PC-9 (cell line): ENCODE measurements at regions not wholly inside any gene's neighbourhood (a gene's known extent, or its start where the extent isn't known, plus 50 kb on each side); places are given as distances from the start of the nearest gene placed in this dataset.

Experiments used
- BruUV-seq: library from RNA; stranded (reverse); fragments of 400-500 nt; replicated peaks from 2 replicates; lab custom pipeline; 2021; lab: Mats Ljungman, UMichigan
- CTCF ChIA-PET: fragments of 300-600 bp; sonication (Branson Sonifier 250); formaldehyde crosslinking; loops from one replicate; lab custom pipeline; 2022; ENCODE audit warnings: antibody characterized with exemption; lab: Charles Lee
- POLR2A ChIA-PET: fragments of 300-600 bp; sonication (Branson Sonifier 250); formaldehyde crosslinking; loops from one replicate; lab custom pipeline; 2022; ENCODE audit warnings: antibody characterized with exemption; ENCODE audit not compliant: unreplicated experiment; lab: Charles Lee
- DNase-seq, 2 experiments: peaks; one replicate each; pipeline versions ENCODE4 v3.0.0 to v3.0.0-alpha.2; 2015 to 2022; ENCODE audit warnings: mixed read lengths in 1 of 2
- H2AFZ ChIP-seq: fragments of 200-600 bp; sonication (generic); 2 replicates; pipeline ENCODE4 v1.8.1; 2017; ENCODE audit warnings: antibody characterized with exemption
- H3F3A ChIP-seq: fragments of 200-600 bp; sonication (generic); 2 replicates; pipeline ENCODE4 v1.8.1; 2017; ENCODE audit warnings: antibody characterized with exemption, mild to moderate bottlenecking, low read depth; ENCODE audit not compliant: insufficient read depth
- H3K27ac ChIP-seq: fragments of 200-600 bp; sonication (generic); 2 replicates; pipeline ENCODE4 v1.6.1; 2016; ENCODE audit warnings: mixed run types
- H3K27me3 ChIP-seq: fragments of 200-600 bp; sonication (generic); 2 replicates; pipeline ENCODE4 v1.6.1; 2016; ENCODE audit warnings: low read depth, mixed run types; ENCODE audit not compliant: insufficient read depth
- H3K36me3 ChIP-seq: fragments of 200-600 bp; sonication (generic); 2 replicates; pipeline ENCODE4 v1.6.1; 2016; ENCODE audit warnings: low read depth, mixed run types
- H3K4me1 ChIP-seq: fragments of 200-600 bp; sonication (generic); replicated peaks from 2 replicates; pipeline ENCODE4 v1.6.1; 2016; ENCODE audit warnings: mixed run types; ENCODE audit not compliant: insufficient read depth
- H3K4me2 ChIP-seq: fragments of 200-600 bp; sonication (generic); 2 replicates; pipeline ENCODE4 v1.6.1; 2017; ENCODE audit warnings: mixed run types
- H3K4me3 ChIP-seq: fragments of 200-600 bp; sonication (generic); 2 replicates; pipeline ENCODE4 v1.6.1; 2016; ENCODE audit warnings: mixed run types
- H3K79me2 ChIP-seq: fragments of 200-600 bp; sonication (generic); 2 replicates; pipeline ENCODE4 v1.6.1; 2017; ENCODE audit warnings: low read depth, mixed run types
- H3K9me2 ChIP-seq: fragments of 200-600 bp; sonication (generic); 2 replicates; pipeline ENCODE4 v1.8.1; 2017; ENCODE audit warnings: mild to moderate bottlenecking; ENCODE audit not compliant: insufficient read depth
- H3K9me3 ChIP-seq: fragments of 200-600 bp; sonication (generic); 2 replicates; pipeline ENCODE4 v1.8.1; 2016; ENCODE audit warnings: low read depth; ENCODE audit not compliant: insufficient read depth
- H4K20me1 ChIP-seq: fragments of 200-600 bp; sonication (generic); 2 replicates; pipeline ENCODE4 v1.8.1; 2017; ENCODE audit not compliant: insufficient read depth
- CTCF ChIP-seq: fragments of 200-600 bp; sonication (generic); conservative IDR thresholded peaks from 2 replicates; pipeline ENCODE4 v1.6.1; 2017; ENCODE audit warnings: mixed run types, antibody characterized with exemption, mild to moderate bottlenecking, moderate library complexity
- EZH2 ChIP-seq: fragments of 200-600 bp; sonication (generic); IDR thresholded peaks from 2 replicates; pipeline ENCODE4 v1.8.0; 2017; ENCODE audit warnings: antibody characterized with exemption, low read depth
- intact Hi-C: fragments of 100-400 bp; cut with micrococcal nuclease; formaldehyde crosslinking; loops from one replicate; pipeline ENCODE4 v1.10.0; 2022; ENCODE audit not compliant: unreplicated experiment

- no peaks in the 10 kb centered on the region for H4K20me1 ChIP-seq
- no peak overlapping the region for H3K27ac ChIP-seq
- no peak overlapping the region for H3K4me2 ChIP-seq
- no peaks in the 10 kb centered on the region for H3F3A ChIP-seq
- H3K4me1 ChIP-seq: no peaks in the 10 kb centered on the region
- H3K9me2 ChIP-seq: no peaks in the 10 kb centered on the region
- DNase-seq: no peak
- H3K36me3 ChIP-seq: no peaks in the 10 kb centered on the region
- no peaks in the 10 kb centered on the region for H3K27me3 ChIP-seq
- no peak overlapping the region for H3K4me3 ChIP-seq
- H3K9me3 ChIP-seq: no peaks in the 10 kb centered on the region
- BruUV-seq: no TSS peak
- intact Hi-C loops: no loop called here
- ChIA-PET CTCF (no interaction called here), POLR2A (no interaction called here)
- H2AFZ ChIP-seq: no peak overlapping the region
- H3K79me2 ChIP-seq: no peaks in the 10 kb centered on the region
- TF ChIP-seq CTCF (no peak), EZH2 (no peak)
These were observed 311.2 kb upstream of the FAT3 start for GRCh38 chr11:91913407-91913806.

GRCh38 chr11:91912322-91912721 is 312.3 kb upstream of the FAT3 start:
- TF ChIP-seq EZH2 (no peak), CTCF (no peak)
- intact Hi-C loops: no loop called here
- no TSS peak for BruUV-seq
- H3K27me3 ChIP-seq: no peaks in the 10 kb centered on the region
- no peak overlapping the region for H3K27ac ChIP-seq
- no peak for DNase-seq
- no peaks in the 10 kb centered on the region for H3F3A ChIP-seq
- ChIA-PET POLR2A (no interaction called here), CTCF (no interaction called here)
- H3K4me2 ChIP-seq: no peak overlapping the region
- H2AFZ ChIP-seq: no peak overlapping the region; the same call in 1 of the 2 replicates
- H3K4me3 ChIP-seq: no peak overlapping the region
- no peaks in the 10 kb centered on the region for H3K36me3 ChIP-seq
- no peaks in the 10 kb centered on the region for H3K9me3 ChIP-seq
- H3K4me1 ChIP-seq: no peaks in the 10 kb centered on the region
- H3K79me2 ChIP-seq: no peaks in the 10 kb centered on the region
- no peaks in the 10 kb centered on the region for H3K9me2 ChIP-seq
- no peaks in the 10 kb centered on the region for H4K20me1 ChIP-seq

- POLR2A ChIA-PET: no interaction called here
- Histone ChIP-seq H3K27ac (no peak overlapping the region), H4K20me1 (no peaks in the 10 kb centered on the region), H3K79me2 (no peaks in the 10 kb centered on the region), H3K4me3 (no peak overlapping the region), H2AFZ (no peak overlapping the region; the same call in 1 of the 2 replicates), H3K9me2 (no peaks in the 10 kb centered on the region; the same call in 1 of the 2 replicates), H3K4me1 (no peaks in the 10 kb centered on the region), H3K27me3 (no peaks in the 10 kb centered on the region), H3F3A (no peaks in the 10 kb centered on the region), H3K4me2 (no peak overlapping the region), H3K36me3 (no peaks in the 10 kb centered on the region), H3K9me3 (no peaks in the 10 kb centered on the region)
- no peak for TF ChIP-seq EZH2
- TF ChIP-seq CTCF: no peak
- no TSS peak for BruUV-seq
- intact Hi-C loops: no loop called here
- no peak for DNase-seq
- CTCF ChIA-PET: no interaction called here
These were observed 317.6 kb upstream of the FAT3 start for GRCh38 chr11:91906871-91907624.
